ENCODE measurements at regions not wholly inside any gene's neighbourhood (a gene's known extent, or its start where the extent isn't known, plus 50 kb on each side); places are given as distances from the start of the nearest gene placed in this dataset.
A peak's percentile ranks its signal among the peaks of the same experiment; 100 is the strongest.

DNA sequence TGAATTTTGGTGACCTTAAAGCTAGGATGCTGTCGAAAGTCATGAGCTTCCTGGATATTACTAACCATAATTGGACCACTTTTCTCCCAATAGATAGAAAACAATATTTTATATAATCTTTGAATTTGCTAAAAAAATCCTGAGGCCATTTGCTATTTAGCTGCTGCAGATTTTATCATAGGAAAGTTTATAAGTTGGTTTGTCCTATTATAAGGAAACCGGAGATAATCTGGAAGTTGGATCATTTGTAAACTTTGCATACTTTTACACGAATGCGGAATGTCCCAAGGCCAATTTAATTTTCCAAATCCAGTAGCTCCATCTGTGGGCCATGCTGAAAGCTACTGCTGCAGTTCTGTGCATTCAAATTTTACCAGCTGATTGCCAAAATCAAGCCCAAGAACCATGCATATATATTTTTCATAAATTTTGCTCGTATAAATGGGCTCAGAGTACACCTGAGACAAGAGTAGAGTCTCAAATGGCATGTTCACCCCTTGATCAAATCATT, 378.3 kb downstream of the FAM181B start:
- no peak overlapping the region for H3K4me3 ChIP-seq (ENCODE audit: low read depth, low read length)
- no peaks in the 10 kb centered on the region for H3K4me1 ChIP-seq (ENCODE audit: control insufficient read depth, insufficient read depth, low read length)
- H3K36me3 ChIP-seq (ENCODE audit: control insufficient read depth, insufficient read depth, low read length), result no peaks in the 10 kb centered on the region
- DNase-seq (ENCODE audit: low read depth in 4 of 6, low spot score in 6 of 6), result peak in 1 of 6 donors; percentile 9
- H3K27ac ChIP-seq (ENCODE audit: low read depth, low read length), result no peak overlapping the region
- no peaks in the 10 kb centered on the region for H3K27me3 ChIP-seq (ENCODE audit: control insufficient read depth, insufficient read depth, low read length)
- no peaks in the 10 kb centered on the region for H3K9me3 ChIP-seq (ENCODE audit: control insufficient read depth, insufficient read depth, low read length)
- 95% methylated on average over 3 of the region's 5 CpGs for WGBS (ENCODE audit: insufficient coverage)

DNA sequence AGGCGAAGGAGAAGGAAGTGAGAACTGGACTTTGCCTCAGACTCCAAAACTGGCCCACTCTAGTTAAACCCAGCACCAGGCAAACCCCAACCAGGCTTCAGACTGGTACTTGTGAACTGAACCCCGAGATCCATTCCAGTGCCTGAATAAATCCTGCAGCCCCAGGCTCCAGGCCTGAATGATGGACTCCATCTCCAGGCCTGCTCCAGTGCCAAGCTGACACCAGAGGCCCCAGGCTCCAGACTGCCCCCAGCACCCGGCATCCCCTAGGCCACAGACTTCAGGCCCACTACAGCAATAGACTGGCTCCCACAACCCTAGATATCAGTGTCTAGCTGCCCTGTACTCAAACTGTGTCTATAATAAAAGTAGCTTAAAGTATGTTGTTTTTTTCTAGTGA, 406.8 kb downstream of the FAM181B start:
- Histone ChIP-seq H3K9me3 (ENCODE audit: control insufficient read depth, insufficient read depth, low read length) (peaks cover 2% of the 10 kb centered on the region), H3K4me3 (ENCODE audit: low read depth, low read length) (no peak overlapping the region), H3K36me3 (ENCODE audit: control insufficient read depth, insufficient read depth, low read length) (no peaks in the 10 kb centered on the region), H3K27ac (ENCODE audit: low read depth, low read length) (no peak overlapping the region), H3K4me1 (ENCODE audit: control insufficient read depth, insufficient read depth, low read length) (no peaks in the 10 kb centered on the region), H3K27me3 (ENCODE audit: control insufficient read depth, insufficient read depth, low read length) (no peaks in the 10 kb centered on the region)
- DNase-seq (ENCODE audit: low read depth in 4 of 6, low spot score in 6 of 6), result no peak
- WGBS (ENCODE audit: insufficient coverage), result 98% methylated on average over 3 of the region's 3 CpGs

DNA sequence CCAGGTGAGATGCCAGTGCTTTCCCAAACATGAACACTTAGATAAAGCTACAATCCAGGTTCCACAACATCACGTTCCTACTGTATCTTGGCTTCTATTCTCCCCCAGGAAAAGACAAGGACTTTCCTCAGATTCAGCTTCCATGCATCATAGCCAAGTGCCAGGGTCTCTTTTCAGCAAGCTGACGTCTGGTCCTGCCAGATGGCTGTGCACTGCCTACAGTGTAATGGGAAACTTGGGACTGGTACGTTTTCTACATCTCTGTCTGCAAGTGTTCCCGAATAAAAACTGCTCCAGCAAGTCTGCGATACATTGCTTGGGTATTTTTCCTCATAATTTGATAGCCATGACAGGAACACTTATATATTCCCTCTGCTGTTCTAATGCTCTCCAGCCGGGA, 412.5 kb downstream of the FAM181B start:
- no peak overlapping the region for H3K4me3 ChIP-seq (ENCODE audit: low read depth, low read length)
- no peak overlapping the region for H3K27ac ChIP-seq (ENCODE audit: low read depth, low read length)
- no peaks in the 10 kb centered on the region for H3K4me1 ChIP-seq (ENCODE audit: control insufficient read depth, insufficient read depth, low read length)
- no peaks in the 10 kb centered on the region for H3K27me3 ChIP-seq (ENCODE audit: control insufficient read depth, insufficient read depth, low read length)
- H3K36me3 ChIP-seq (ENCODE audit: control insufficient read depth, insufficient read depth, low read length), result no peaks in the 10 kb centered on the region
- no peaks in the 10 kb centered on the region for H3K9me3 ChIP-seq (ENCODE audit: control insufficient read depth, insufficient read depth, low read length)
- WGBS (ENCODE audit: insufficient coverage), result 67% methylated on average over 4 of the region's 6 CpGs
- peak in 2 of 6 donors; percentile 67 to 86 for DNase-seq (ENCODE audit: low read depth in 4 of 6, low spot score in 6 of 6)

DNA sequence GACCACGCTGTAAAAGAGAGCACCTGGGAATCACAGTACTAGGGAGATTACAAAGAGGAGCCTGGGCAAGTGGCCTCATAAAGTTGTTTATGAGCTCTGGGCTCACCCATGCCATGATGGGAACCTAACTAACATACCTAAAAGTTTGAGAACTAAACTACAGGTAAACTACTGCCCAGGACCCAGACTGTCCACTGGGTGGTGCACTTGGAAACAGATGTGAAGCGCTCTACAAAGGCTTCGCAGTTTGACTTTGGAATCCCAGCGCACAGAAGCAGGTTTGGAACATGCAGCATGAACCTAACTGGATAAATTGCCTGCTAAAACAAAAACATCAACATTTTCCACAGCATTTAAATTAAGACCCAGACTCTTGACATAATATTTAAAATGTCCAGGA, 418.6 kb downstream of the FAM181B start:
- H3K27me3 ChIP-seq (ENCODE audit: control insufficient read depth, insufficient read depth, low read length), result no peaks in the 10 kb centered on the region
- no peaks in the 10 kb centered on the region for H3K4me1 ChIP-seq (ENCODE audit: control insufficient read depth, insufficient read depth, low read length)
- H3K4me3 ChIP-seq (ENCODE audit: low read depth, low read length), result no peak overlapping the region
- peak in 2 of 6 donors; percentile 18 to 36 for DNase-seq (ENCODE audit: low read depth in 4 of 6, low spot score in 6 of 6)
- H3K9me3 ChIP-seq (ENCODE audit: control insufficient read depth, insufficient read depth, low read length), result no peaks in the 10 kb centered on the region
- no peak overlapping the region for H3K27ac ChIP-seq (ENCODE audit: low read depth, low read length)
- H3K36me3 ChIP-seq (ENCODE audit: control insufficient read depth, insufficient read depth, low read length), result no peaks in the 10 kb centered on the region
- 36% methylated on average over 4 of the region's 4 CpGs for WGBS (ENCODE audit: insufficient coverage)

DNA sequence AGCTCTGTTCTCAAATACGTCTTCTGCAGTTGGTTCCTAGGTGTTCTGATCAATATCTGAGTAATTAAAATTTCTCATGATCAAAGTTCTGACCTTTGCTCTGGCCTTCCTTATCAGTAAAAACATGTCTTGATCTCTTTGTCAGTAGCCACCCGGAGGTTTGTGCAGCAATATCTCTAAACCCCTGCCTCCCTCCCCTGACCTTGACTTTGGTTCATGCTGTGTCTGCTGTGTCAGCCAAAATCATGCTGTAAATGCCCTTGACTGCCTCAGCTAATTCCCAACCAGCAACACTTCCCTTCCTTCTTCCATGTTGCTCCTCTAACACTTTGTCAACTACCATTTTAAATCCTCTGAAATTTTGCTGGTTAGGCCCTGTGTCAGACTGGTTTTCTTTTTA, 424.7 kb downstream of the FAM181B start:
- H3K4me1 ChIP-seq (ENCODE audit: control insufficient read depth, insufficient read depth, low read length), result no peaks in the 10 kb centered on the region
- H3K9me3 ChIP-seq (ENCODE audit: control insufficient read depth, insufficient read depth, low read length), result no peaks in the 10 kb centered on the region
- WGBS (ENCODE audit: insufficient coverage), result 71% methylated on average over 1 of the region's 2 CpGs
- no peak overlapping the region for H3K27ac ChIP-seq (ENCODE audit: low read depth, low read length)
- no peak overlapping the region for H3K4me3 ChIP-seq (ENCODE audit: low read depth, low read length)
- H3K27me3 ChIP-seq (ENCODE audit: control insufficient read depth, insufficient read depth, low read length), result no peaks in the 10 kb centered on the region
- H3K36me3 ChIP-seq (ENCODE audit: control insufficient read depth, insufficient read depth, low read length), result no peaks in the 10 kb centered on the region
- no peak for DNase-seq (ENCODE audit: low read depth in 4 of 6, low spot score in 6 of 6)

DNA sequence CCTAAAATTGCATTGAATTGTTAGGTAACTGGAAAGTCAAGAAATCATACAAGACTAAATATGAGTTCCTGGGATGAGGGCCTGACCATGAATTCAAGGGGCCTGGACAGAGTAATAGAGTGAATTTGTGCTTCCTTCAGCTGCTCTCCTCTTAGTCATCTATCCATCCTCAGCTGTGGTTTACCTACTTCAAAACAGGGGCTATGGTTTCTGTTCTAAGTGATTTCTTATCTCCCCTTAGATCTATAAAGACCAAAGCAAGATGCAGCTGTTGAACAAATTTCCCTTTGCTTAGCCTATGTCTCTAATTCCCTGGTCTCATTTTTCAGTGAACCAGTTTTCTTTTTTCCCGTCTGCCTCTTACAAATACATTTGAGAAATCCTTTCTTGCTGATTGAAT, 428.5 kb downstream of the FAM181B start:
- Histone ChIP-seq H3K36me3 (ENCODE audit: control insufficient read depth, insufficient read depth, low read length) (no peaks in the 10 kb centered on the region), H3K27ac (ENCODE audit: low read depth, low read length) (no peak overlapping the region), H3K27me3 (ENCODE audit: control insufficient read depth, insufficient read depth, low read length) (no peaks in the 10 kb centered on the region), H3K9me3 (ENCODE audit: control insufficient read depth, insufficient read depth, low read length) (no peaks in the 10 kb centered on the region), H3K4me3 (ENCODE audit: low read depth, low read length) (no peak overlapping the region), H3K4me1 (ENCODE audit: control insufficient read depth, insufficient read depth, low read length) (no peaks in the 10 kb centered on the region)
- 60% methylated on average over 1 of the region's 1 CpG for WGBS (ENCODE audit: insufficient coverage)
- DNase-seq (ENCODE audit: low read depth in 4 of 6, low spot score in 6 of 6), result peak in 1 of 6 donors; percentile 41

DNA sequence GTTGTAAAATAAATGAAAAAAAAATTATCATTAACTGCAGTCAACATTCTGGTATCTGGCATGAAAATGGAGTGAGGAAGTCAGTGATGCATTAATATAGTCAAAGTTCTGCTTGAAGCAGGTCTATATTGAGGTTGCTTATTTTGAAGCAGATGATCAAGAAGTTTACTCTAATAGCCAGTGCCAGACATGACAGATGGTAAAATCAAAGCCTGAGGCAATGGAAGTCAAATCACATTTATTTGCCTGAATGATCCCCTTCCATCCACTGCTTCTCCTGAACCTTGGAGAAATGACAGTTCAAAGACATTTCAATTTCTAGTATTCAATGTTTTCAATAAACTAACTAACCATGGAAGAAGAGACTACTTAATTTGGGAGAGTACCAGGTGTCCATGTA, 430.0 kb downstream of the FAM181B start:
- peak in 1 of 6 donors; percentile 9 for DNase-seq (ENCODE audit: low read depth in 4 of 6, low spot score in 6 of 6)
- no peak overlapping the region for H3K27ac ChIP-seq (ENCODE audit: low read depth, low read length)

DNA sequence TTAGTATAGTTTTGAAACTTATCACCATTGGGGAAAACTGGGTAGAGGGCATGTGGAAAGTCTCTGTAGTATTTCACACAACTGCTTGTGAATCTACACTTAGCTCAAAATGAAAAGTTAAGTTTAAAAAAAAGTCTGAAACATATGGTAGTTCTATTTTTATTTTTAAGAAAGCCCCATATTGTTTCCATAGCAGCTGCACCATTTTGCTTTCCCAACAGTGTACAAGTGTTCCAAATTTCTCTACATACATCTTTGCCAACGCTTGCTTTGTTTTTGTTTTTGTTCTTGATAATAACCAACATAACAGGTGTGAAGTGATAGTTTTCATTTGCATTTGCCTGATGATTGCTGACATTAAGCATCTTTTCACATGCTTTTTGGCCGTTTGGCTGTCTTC, 445.2 kb downstream of the FAM181B start:
- DNase-seq (ENCODE audit: low read depth in 4 of 6, low spot score in 6 of 6), result peak in 1 of 6 donors; percentile 72
- WGBS (ENCODE audit: insufficient coverage), result no CpG with 5 or more reads among the region's 2 CpGs

More for the DNA sequence above, 430.0 kb downstream of the FAM181B start:
- no peaks in the 10 kb centered on the region for H3K27me3 ChIP-seq (ENCODE audit: control insufficient read depth, insufficient read depth, low read length)
- no peak overlapping the region for H3K4me3 ChIP-seq (ENCODE audit: low read depth, low read length)
- no peaks in the 10 kb centered on the region for H3K36me3 ChIP-seq (ENCODE audit: control insufficient read depth, insufficient read depth, low read length)
- H3K4me1 ChIP-seq (ENCODE audit: control insufficient read depth, insufficient read depth, low read length), result no peaks in the 10 kb centered on the region
- H3K9me3 ChIP-seq (ENCODE audit: control insufficient read depth, insufficient read depth, low read length), result no peaks in the 10 kb centered on the region

DNA sequence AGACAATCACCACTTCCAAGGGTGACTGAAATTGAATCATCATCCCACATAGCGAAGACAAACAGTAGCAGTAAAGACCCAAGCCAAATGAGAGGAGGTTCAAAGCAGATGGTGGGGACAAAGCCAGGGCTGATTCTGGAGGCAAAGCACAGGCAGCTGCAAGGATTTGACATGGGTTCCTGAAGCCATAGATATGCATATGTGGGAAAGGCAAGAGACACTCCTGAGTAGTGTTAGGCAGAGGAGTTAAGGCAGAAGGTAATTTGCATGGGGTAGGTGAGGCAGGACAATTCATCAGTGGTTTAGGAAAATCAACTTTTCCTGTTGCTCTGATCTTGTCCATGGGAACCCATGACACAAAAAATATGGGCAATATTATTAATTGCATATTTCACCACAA, 462.8 kb downstream of the FAM181B start:
- DNase-seq (ENCODE audit: low read depth in 4 of 6, low spot score in 6 of 6), result no peak
- WGBS (ENCODE audit: insufficient coverage), result no CpG with 5 or more reads among the region's 1 CpG
- no peak overlapping the region for H3K27ac ChIP-seq (ENCODE audit: low read depth, low read length)

More for the DNA sequence above, 445.2 kb downstream of the FAM181B start:
- no peaks in the 10 kb centered on the region for H3K4me1 ChIP-seq (ENCODE audit: control insufficient read depth, insufficient read depth, low read length)
- no peaks in the 10 kb centered on the region for H3K36me3 ChIP-seq (ENCODE audit: control insufficient read depth, insufficient read depth, low read length)
- no peaks in the 10 kb centered on the region for H3K9me3 ChIP-seq (ENCODE audit: control insufficient read depth, insufficient read depth, low read length)
- H3K27ac ChIP-seq (ENCODE audit: low read depth, low read length), result no peak overlapping the region
- no peak overlapping the region for H3K4me3 ChIP-seq (ENCODE audit: low read depth, low read length)
- H3K27me3 ChIP-seq (ENCODE audit: control insufficient read depth, insufficient read depth, low read length), result no peaks in the 10 kb centered on the region

DNA sequence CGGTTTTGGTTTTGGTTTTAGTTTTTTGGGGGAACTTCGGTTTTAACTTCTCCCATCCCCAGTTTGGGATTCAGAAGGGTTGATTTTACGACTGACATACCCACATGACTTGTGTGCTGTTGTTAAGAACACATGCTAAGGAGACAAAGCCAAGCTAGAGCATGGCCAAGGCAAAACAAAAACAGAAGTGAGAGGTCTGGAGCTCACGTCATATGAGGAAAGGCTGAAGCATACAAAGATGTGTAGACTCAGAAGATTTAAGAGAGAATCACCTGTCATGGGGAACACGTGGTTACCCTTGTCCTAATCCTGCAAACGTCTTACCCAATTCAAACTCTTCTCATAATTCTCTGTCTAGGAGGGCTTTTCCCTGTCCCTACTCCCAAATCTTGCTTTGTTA, 465.0 kb downstream of the FAM181B start:
- no peaks in the 10 kb centered on the region for H3K4me1 ChIP-seq (ENCODE audit: control insufficient read depth, insufficient read depth, low read length)
- H3K4me3 ChIP-seq (ENCODE audit: low read depth, low read length), result no peak overlapping the region
- H3K27ac ChIP-seq (ENCODE audit: low read depth, low read length), result no peak overlapping the region
- 62% methylated on average over 3 of the region's 6 CpGs for WGBS (ENCODE audit: insufficient coverage)
- H3K9me3 ChIP-seq (ENCODE audit: control insufficient read depth, insufficient read depth, low read length), result peaks cover 2% of the 10 kb centered on the region
- no peaks in the 10 kb centered on the region for H3K36me3 ChIP-seq (ENCODE audit: control insufficient read depth, insufficient read depth, low read length)
- H3K27me3 ChIP-seq (ENCODE audit: control insufficient read depth, insufficient read depth, low read length), result no peaks in the 10 kb centered on the region
- DNase-seq (ENCODE audit: low read depth in 4 of 6, low spot score in 6 of 6), result no peak

More for the DNA sequence above, 462.8 kb downstream of the FAM181B start:
- peaks cover 2% of the 10 kb centered on the region for H3K9me3 ChIP-seq (ENCODE audit: control insufficient read depth, insufficient read depth, low read length)
- no peaks in the 10 kb centered on the region for H3K4me1 ChIP-seq (ENCODE audit: control insufficient read depth, insufficient read depth, low read length)
- no peaks in the 10 kb centered on the region for H3K36me3 ChIP-seq (ENCODE audit: control insufficient read depth, insufficient read depth, low read length)
- H3K4me3 ChIP-seq (ENCODE audit: low read depth, low read length), result no peak overlapping the region
- H3K27me3 ChIP-seq (ENCODE audit: control insufficient read depth, insufficient read depth, low read length), result no peaks in the 10 kb centered on the region

Data from spinal cord (tissue), 9 donors.